D721Med (cell line): ENCODE measurements at regions not wholly inside any gene's neighbourhood (a gene's known extent, or its start where the extent isn't known, plus 50 kb on each side); places are given as distances from the start of the nearest gene placed in this dataset.

ENCODE experiments used
- DNase-seq: peaks from one replicate; pipeline ENCODE4 v3.0.0; 2011; ENCODE audit warnings: low spot score; ENCODE audit not compliant: insufficient read length
- FAIRE-seq: peaks from 2 replicates; lab custom pipeline; 2011; peaks lifted over from hg19 to GRCh38; lab: Jason Lieb, UNC
- TF ChIP-seq, protein P1 (sequence below): IDR thresholded peaks from 2 replicates; pipeline ENCODE4 v1.5.1; 2012; ENCODE audit warnings: mild to moderate bottlenecking, control low read depth; ENCODE audit not compliant: insufficient read depth; ENCODE audit errors: missing control alignments

DNA sequence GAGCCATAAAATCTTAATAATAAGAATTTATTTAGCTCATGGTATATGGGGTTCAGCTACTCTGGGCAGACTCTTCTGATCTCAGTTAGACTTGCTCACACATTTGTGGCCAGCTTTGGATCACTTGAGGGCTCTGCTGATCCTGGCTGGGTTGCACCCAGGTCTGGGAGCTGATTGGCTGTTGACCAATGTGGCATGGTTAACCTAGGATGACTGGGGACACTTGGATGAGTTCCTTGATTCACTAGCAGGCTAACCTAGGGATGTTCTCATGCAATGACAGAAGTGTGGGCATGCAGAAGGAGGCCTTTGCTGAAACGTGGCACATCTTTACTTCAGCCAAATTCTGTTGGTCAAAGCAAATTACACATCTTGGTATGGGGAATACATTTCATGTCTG, 569.5 kb downstream of the UTRN start:
- TF ChIP-seq, protein P1, sequence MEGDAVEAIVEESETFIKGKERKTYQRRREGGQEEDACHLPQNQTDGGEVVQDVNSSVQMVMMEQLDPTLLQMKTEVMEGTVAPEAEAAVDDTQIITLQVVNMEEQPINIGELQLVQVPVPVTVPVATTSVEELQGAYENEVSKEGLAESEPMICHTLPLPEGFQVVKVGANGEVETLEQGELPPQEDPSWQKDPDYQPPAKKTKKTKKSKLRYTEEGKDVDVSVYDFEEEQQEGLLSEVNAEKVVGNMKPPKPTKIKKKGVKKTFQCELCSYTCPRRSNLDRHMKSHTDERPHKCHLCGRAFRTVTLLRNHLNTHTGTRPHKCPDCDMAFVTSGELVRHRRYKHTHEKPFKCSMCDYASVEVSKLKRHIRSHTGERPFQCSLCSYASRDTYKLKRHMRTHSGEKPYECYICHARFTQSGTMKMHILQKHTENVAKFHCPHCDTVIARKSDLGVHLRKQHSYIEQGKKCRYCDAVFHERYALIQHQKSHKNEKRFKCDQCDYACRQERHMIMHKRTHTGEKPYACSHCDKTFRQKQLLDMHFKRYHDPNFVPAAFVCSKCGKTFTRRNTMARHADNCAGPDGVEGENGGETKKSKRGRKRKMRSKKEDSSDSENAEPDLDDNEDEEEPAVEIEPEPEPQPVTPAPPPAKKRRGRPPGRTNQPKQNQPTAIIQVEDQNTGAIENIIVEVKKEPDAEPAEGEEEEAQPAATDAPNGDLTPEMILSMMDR: no peak
- FAIRE-seq: no peak
- no peak for DNase-seq

DNA sequence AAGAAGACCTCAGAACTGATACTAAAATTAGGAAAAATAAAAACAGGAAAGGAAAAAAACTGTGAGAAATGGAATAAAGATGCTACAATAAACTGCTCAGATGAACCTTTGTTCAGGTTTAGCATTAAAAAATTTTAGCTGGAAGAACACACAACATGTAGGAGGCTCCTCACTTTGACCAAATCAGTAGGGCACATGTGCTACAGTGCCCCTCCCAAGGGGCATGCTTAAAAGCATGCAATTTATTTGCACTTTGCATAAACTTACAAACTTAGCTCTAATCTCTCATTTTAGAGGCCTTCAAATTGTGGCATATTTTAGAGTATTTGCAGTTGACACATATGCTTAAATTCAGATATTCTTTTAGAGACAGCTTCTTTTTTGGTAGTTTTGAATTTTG, 570.2 kb downstream of the UTRN start:
- TF ChIP-seq, protein P1: no peak
- FAIRE-seq: no peak
- DNase-seq: no peak

GRCh38 chr6:144855812-144856531, 570.8 kb downstream of the UTRN start:
- TF ChIP-seq, protein P1: no peak
- DNase-seq: no peak
- no peak for FAIRE-seq

DNA sequence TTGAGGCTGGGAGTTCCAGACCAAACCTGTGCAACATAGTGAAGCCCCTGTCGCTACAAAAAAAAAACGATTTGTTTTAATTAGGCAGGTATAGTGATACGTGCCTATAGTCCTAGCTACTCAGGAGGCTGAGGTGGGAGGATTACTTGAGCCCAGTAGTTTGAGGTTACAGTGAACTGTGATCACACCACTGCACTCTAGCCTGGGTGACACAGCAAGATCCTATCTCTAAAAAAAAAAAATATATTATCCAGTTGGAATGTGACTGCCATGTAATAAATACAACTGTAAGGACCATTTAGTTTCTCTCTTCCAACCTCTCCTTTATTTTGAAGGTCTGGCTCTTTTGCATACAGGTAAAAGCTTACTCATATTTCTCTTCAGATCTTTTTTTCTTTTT, 571.5 kb downstream of the UTRN start:
- DNase-seq (no peak), FAIRE-seq (no peak)
- TF ChIP-seq, protein P1: no peak

- no peak for FAIRE-seq
- no peak for DNase-seq
- TF ChIP-seq, protein P1: no peak
Measured at GRCh38 chr6:144857086-144857485, 572.0 kb downstream of the UTRN start.

GRCh38 chr6:144862769-144863168, 577.6 kb downstream of the UTRN start:
- TF ChIP-seq, protein P1: no peak
- no peak for FAIRE-seq

DNA sequence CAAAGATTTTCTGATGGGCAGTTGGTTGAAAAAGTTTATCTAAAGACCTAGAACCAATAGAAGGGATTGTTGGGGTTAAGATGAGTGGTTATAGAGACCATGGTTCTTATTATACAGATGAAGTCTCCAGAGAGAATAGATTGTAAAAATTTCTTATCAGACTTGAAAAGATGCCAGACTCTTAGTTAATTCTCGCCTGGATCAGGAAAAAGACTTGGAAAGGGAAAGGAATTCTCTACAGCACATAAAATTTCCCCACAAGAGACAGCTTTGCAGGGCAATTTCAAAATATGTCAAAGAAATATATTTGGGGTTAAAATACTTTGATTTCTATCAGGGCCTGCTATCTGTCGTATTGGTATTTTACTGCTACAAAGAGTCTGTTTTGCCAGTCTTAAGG, 582.6 kb downstream of the UTRN start:
- TF ChIP-seq, protein P1: no peak
- FAIRE-seq (no peak), DNase-seq (no peak)

More at GRCh38 chr6:144862769-144863168, 577.6 kb downstream of the UTRN start:
- DNase-seq: no peak
